GM12878 (cell line): ENCODE measurements at regions not wholly inside any gene's neighbourhood (a gene's known extent, or its start where the extent isn't known, plus 50 kb on each side); places are given as distances from the start of the nearest gene placed in this dataset.

Source experiments
- ATAC-seq: fragments of 200-7000 bp; cut with Tn5 transposase; 3 replicates; pipeline ENCODE4 v1.9.1; 2020; ENCODE audit warnings: mild to moderate bottlenecking, moderate library complexity
- BruUV-seq: library from RNA; stranded (reverse); fragments of 400-500 nt; replicated peaks from 2 replicates; lab custom pipeline; 2021; lab: Mats Ljungman, UMichigan
- CTCF ChIA-PET: fragments of 300-600 bp; sonication (Branson Sonifier 250); formaldehyde crosslinking; extraction: SDS; loops from one replicate; lab custom pipeline; 2021; ENCODE audit warnings: inconsistent platforms; lab: Yijun Ruan, JAX
- POLR2A ChIA-PET: fragments of 350-600 bp; formaldehyde crosslinking; extraction: SDS; loops from one replicate; lab custom pipeline; 2021; ENCODE audit warnings: inconsistent platforms; lab: Charles Lee
- RAD21 ChIA-PET: fragments of 300-600 bp; sonication (Branson Sonifier 250); formaldehyde crosslinking; loops from one replicate; lab custom pipeline; 2023; ENCODE audit warnings: antibody characterized with exemption; ENCODE audit not compliant: unreplicated experiment; lab: Charles Lee
- SMC1A ChIA-PET: fragments of 300-600 bp; sonication (Branson Sonifier 250); formaldehyde crosslinking; loops from one replicate; lab custom pipeline; 2023; ENCODE audit not compliant: unreplicated experiment, uncharacterized antibody; lab: Charles Lee
- DNase-seq: peaks from one replicate; pipeline ENCODE4 v3.0.0-alpha.2; 2011; ENCODE audit warnings: low read depth, low spot score
- FAIRE-seq: peaks from 3 replicates; lab custom pipeline; 2011; peaks lifted over from hg19 to GRCh38; lab: Jason Lieb, UNC
- H2AFZ ChIP-seq: 2 replicates; pipeline ENCODE4 v1.6.0; 2011; ENCODE audit warnings: low read depth, low read length, control low read depth; ENCODE audit not compliant: control insufficient read depth
- H3K27ac ChIP-seq: 2 replicates; pipeline ENCODE4 v1.5.1; 2011; ENCODE audit warnings: control low read depth; ENCODE audit not compliant: control insufficient read depth, insufficient read depth
- H3K27me3 ChIP-seq, 2 experiments: replicated peaks in 1 of 2; 2 replicates each; pipeline versions ENCODE4 v1.6.0 to v1.6.1; 2011; ENCODE audit warnings: low read length in 1 of 2; ENCODE audit not compliant: control insufficient read depth in 2 of 2, insufficient read depth in 2 of 2
- H3K36me3 ChIP-seq, 2 experiments: 2 replicates each; pipeline ENCODE4 v1.5.1; 2011; ENCODE audit warnings: low read length in 1 of 2; ENCODE audit not compliant: control insufficient read depth in 2 of 2, insufficient read depth in 2 of 2
- H3K4me1 ChIP-seq: 2 replicates; pipeline ENCODE4 v1.6.1; 2011; ENCODE audit warnings: mild to moderate bottlenecking, low read length, moderate library complexity, mixed read lengths; ENCODE audit not compliant: control insufficient read depth, insufficient read depth
- H3K4me2 ChIP-seq: 2 replicates; pipeline ENCODE4 v1.6.0; 2011; ENCODE audit warnings: control low read depth; ENCODE audit not compliant: control insufficient read depth, insufficient read depth
- H3K4me3 ChIP-seq: fragments of 200-600 bp; sonication (generic); 2 replicates; pipeline ENCODE4 v1.5.1; 2016
- H3K79me2 ChIP-seq: 2 replicates; pipeline ENCODE4 v1.6.0; 2011; ENCODE audit warnings: low read length; ENCODE audit not compliant: control insufficient read depth, insufficient read depth
- H3K9ac ChIP-seq: 2 replicates; pipeline ENCODE4 v1.8.0; 2011; ENCODE audit warnings: low read length, control low read depth, mixed read lengths; ENCODE audit not compliant: control insufficient read depth, insufficient read depth
- H3K9me3 ChIP-seq: replicated peaks from 3 replicates; pipeline ENCODE4 v1.5.1; 2011; ENCODE audit warnings: mild to moderate bottlenecking, low read length; ENCODE audit not compliant: control insufficient read depth, insufficient read depth
- H4K20me1 ChIP-seq: 2 replicates; pipeline ENCODE4 v1.6.0; 2011; ENCODE audit not compliant: control insufficient read depth, insufficient read depth
- BHLHE40 ChIP-seq, 2 experiments: fragments of 450-650 bp in 1 of 2; IDR thresholded peaks; 2 replicates each; pipeline ENCODE4 v1.6.1; 2011 to 2017; ENCODE audit warnings: low read depth in 2 of 2, borderline replicate concordance in 1 of 2, improper control_type of control experiment in 1 of 2, low read length in 1 of 2, mild to moderate bottlenecking in 1 of 2
- CEBPZ ChIP-seq: fragments of 150-350 bp; IDR thresholded peaks from 2 replicates; pipeline ENCODE4 v1.6.1; 2016; ENCODE audit warnings: low read depth, low read length
- EP300 ChIP-seq, 2 experiments: fragments of 150-350 bp in 1 of 2; IDR thresholded peaks; 2 replicates each; pipeline ENCODE4 v1.6.1; 2011 to 2012; ENCODE audit warnings: low read depth in 2 of 2, low read length in 2 of 2, borderline replicate concordance in 1 of 2, improper control_type of control experiment in 1 of 2, inconsistent platforms in 1 of 2; ENCODE audit not compliant: control insufficient read depth in 1 of 2
- FOXM1 ChIP-seq: IDR thresholded peaks from 2 replicates; pipeline ENCODE4 v1.6.1; 2012; ENCODE audit warnings: low read depth, mild to moderate bottlenecking, inconsistent platforms, low read length, moderate library complexity
- NR2F1 ChIP-seq: fragments of 450-650 bp; conservative IDR thresholded peaks from 2 replicates; pipeline ENCODE4 v1.6.1; 2017; ENCODE audit warnings: mild to moderate bottlenecking
- NRF1 ChIP-seq: conservative IDR thresholded peaks from 2 replicates; pipeline ENCODE4 v1.6.1; 2011; ENCODE audit warnings: mild to moderate bottlenecking, low read depth, low read length, improper control_type of control experiment
- RAD51 ChIP-seq: fragments of 450-650 bp; IDR thresholded peaks from 2 replicates; pipeline ENCODE4 v1.6.1; 2016; ENCODE audit warnings: moderate library complexity, mild to moderate bottlenecking, inconsistent platforms
- RB1 ChIP-seq: fragments of 450-650 bp; formaldehyde crosslinking; IDR thresholded peaks from 2 replicates; pipeline ENCODE4 v1.6.1; 2017; ENCODE audit warnings: mild to moderate bottlenecking, borderline replicate concordance
- WGBS: methylation state at CpG from one replicate; pipeline ENCODE4 v1.1.6; 2016; ENCODE audit warnings: low lambda C conversion rate; ENCODE audit not compliant: insufficient replicate concordance, insufficient coverage; ENCODE audit errors: missing lambda C conversion rate; 5-methylcytosine and 5-hydroxymethylcytosine counted together
- in situ Hi-C: fragments of 300-500 bp; cut with MboI; formaldehyde crosslinking; loops from 9 replicates; pipeline ENCODE4 v1.14.3; 2018; ENCODE audit warnings: mixed read lengths
- intact Hi-C: fragments of 100-400 bp; cut with micrococcal nuclease; formaldehyde crosslinking; loops from one replicate; pipeline ENCODE4 v1.14.2; 2022; ENCODE audit not compliant: unreplicated experiment
- TF ChIP-seq, protein P1 (sequence below): fragments of 450-650 bp; IDR thresholded peaks from 2 replicates; pipeline ENCODE4 v1.6.1; 2017; ENCODE audit warnings: mild to moderate bottlenecking, moderate library complexity

GRCh38 chr12:62133440-62133839, 126.8 kb upstream of the USP15 start:
- Histone ChIP-seq H2AFZ (no peak overlapping the region), H3K4me2 (no peak overlapping the region), H3K4me1 (no peaks in the 10 kb centered on the region), H3K79me2 (no peaks in the 10 kb centered on the region), H3K4me3 (no peak overlapping the region), H3K9me3 (no peaks in the 10 kb centered on the region), H3K27me3 (no peaks in the 10 kb centered on the region), H3K36me3 (no peaks in the 10 kb centered on the region), H4K20me1 (no peaks in the 10 kb centered on the region), H3K9ac (no peak overlapping the region), H3K27ac (no peak overlapping the region)
- ChIA-PET SMC1A (interaction anchor here (0.8 kb wide), 1 partner anchor 11 kb away, joined by 3 read pairs; no protein-coding TSS in a partner anchor), CTCF (no interaction called here), RAD21 (no interaction called here), POLR2A (no interaction called here)
- WGBS: 55% methylated on average over 2 of the region's 2 CpGs
- in situ Hi-C loops (no loop called here), intact Hi-C loops (no loop called here)
- ATAC-seq (no peak), DNase-seq (no peak), FAIRE-seq (peak; percentile 70)
- BruUV-seq: no TSS peak
- no peak for TF ChIP-seq NR2F1
- TF ChIP-seq BHLHE40 (IDR thresholded peaks at IDR 0.05; ENCODE audit: borderline replicate concordance in 1 of 2, low read depth in 2 of 2, low read length in 1 of 2): no peak
- no peak for TF ChIP-seq FOXM1
- no peak for TF ChIP-seq RAD51
- TF ChIP-seq RB1: no peak
- TF ChIP-seq, protein P1, sequence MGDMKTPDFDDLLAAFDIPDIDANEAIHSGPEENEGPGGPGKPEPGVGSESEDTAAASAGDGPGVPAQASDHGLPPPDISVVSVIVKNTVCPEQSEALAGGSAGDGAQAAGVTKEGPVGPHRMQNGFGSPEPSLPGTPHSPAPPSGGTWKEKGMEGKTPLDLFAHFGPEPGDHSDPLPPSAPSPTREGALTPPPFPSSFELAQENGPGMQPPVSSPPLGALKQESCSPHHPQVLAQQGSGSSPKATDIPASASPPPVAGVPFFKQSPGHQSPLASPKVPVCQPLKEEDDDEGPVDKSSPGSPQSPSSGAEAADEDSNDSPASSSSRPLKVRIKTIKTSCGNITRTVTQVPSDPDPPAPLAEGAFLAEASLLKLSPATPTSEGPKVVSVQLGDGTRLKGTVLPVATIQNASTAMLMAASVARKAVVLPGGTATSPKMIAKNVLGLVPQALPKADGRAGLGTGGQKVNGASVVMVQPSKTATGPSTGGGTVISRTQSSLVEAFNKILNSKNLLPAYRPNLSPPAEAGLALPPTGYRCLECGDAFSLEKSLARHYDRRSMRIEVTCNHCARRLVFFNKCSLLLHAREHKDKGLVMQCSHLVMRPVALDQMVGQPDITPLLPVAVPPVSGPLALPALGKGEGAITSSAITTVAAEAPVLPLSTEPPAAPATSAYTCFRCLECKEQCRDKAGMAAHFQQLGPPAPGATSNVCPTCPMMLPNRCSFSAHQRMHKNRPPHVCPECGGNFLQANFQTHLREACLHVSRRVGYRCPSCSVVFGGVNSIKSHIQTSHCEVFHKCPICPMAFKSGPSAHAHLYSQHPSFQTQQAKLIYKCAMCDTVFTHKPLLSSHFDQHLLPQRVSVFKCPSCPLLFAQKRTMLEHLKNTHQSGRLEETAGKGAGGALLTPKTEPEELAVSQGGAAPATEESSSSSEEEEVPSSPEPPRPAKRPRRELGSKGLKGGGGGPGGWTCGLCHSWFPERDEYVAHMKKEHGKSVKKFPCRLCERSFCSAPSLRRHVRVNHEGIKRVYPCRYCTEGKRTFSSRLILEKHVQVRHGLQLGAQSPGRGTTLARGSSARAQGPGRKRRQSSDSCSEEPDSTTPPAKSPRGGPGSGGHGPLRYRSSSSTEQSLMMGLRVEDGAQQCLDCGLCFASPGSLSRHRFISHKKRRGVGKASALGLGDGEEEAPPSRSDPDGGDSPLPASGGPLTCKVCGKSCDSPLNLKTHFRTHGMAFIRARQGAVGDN: no peak
- TF ChIP-seq CEBPZ: no peak
- TF ChIP-seq EP300 (IDR thresholded peaks at IDR 0.05; ENCODE audit: borderline replicate concordance in 1 of 2, control insufficient read depth in 1 of 2, low read depth in 2 of 2, low read length in 2 of 2): no peak
- no peak for TF ChIP-seq NRF1
